ENCODE measurements at regions not wholly inside any gene's neighbourhood (a gene's known extent, or its start where the extent isn't known, plus 50 kb on each side); places are given as distances from the start of the nearest gene placed in this dataset.
"Not testable (repeated sequence)": the region's sequence is repeated elsewhere in the genome, so short reads cannot be mapped to it uniquely, and the experiment has no call there.

DNA sequence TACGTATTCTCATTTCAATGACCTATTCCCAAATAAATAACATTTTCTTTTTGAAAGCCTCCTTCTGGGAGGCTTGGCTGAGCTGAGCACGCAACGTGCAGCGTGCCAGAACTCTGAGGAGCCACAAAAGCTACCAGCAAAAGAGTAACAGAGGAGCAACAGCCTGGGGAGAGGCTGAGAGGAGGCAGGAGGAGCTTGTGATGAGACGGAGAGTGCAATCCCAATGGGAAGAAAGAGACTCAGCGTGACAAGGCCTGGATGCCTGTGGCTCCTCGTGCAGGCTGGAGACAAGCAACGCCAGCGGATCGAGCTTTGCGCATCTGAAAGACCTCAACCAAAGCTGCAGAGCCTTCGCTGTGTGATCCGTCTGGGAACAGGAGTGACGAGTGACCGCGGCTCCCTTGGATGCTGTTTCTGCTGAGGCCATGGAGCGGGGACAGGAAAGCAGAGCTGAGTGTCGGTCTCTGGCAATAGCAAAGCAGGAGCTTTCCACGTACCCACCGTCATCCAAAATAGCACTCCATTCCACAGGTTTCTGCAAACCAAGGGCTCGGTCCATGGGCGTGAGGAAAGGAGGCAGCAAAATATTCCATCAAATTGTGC lies 171.7 kb upstream of the PFKP start:
- in situ Hi-C loops (cut with MboI; ENCODE audit: low sequenced_read_pairs): no loop called here

DNA sequence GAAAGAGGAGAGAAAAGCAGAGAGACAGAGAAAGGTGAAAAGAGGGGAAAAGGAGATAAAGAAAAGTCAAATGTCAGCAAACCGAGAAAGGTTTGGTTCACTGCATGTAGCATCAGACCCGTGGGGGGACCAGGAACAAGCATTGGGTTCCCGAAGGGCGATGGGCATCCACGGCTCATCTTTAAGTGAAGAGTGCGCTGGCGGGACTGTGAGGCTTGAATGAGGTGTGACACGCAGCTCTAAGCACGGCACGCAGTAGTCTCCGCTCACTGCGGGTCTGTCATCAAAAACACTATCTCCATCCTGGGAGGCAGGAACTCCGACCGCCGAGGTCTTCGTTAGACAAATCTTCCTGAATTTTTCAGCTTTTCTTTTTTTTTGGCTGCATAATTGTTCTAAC lies 173.4 kb upstream of the PFKP start:
- in situ Hi-C loops (cut with MboI; ENCODE audit: low sequenced_read_pairs): no loop called here

DNA sequence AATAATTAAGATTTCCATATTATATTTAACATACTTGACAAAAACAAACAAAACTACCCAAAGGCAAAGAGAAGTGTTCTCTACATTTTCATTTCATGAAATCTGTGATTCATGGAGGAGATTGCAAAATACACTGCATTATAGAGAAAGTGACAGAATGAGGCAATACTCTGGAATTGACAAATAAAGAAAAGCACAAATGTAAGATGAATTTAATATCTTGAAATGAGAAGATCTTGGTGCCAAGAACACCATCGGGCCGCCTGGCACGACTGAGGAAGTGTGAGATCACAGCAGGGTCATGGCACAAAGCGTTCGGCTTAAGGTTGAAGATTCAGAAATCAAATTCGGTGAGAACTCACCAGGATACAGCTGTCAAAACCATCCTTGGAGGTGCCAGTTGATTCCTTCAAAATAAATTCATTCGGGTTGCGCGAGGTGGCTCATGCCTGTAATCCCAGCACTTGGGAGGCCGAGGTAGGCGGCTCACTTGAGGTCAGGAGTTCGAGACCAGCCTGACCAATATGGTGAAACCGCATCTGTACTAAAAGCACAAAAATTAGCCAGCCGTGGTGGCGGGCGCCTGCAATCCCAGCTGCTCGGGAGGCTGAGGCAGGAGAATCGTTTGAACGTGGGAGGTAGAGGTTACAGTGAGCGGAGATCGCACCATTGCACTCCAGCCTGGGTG lies 174.0 kb upstream of the PFKP start:
- in situ Hi-C loops (cut with MboI; ENCODE audit: low sequenced_read_pairs): no loop called here

DNA sequence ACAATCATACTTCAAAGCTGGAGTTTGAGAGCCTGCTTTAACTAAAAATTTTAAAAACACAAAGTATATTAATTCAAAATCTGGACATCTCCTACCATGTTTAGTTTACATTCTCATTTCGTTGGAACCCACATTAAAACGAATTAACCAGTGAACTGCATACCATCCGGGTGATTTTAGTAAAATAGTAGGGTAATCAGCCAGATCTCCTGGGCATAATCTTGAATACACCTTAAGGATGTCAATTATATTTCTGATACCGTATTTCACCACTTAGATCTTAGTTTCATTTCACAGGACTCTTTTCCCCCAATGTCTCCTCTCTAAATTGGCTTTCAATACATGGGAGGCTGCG lies 175.6 kb upstream of the PFKP start:
- in situ Hi-C loops (cut with MboI; ENCODE audit: low sequenced_read_pairs): no loop called here

DNA sequence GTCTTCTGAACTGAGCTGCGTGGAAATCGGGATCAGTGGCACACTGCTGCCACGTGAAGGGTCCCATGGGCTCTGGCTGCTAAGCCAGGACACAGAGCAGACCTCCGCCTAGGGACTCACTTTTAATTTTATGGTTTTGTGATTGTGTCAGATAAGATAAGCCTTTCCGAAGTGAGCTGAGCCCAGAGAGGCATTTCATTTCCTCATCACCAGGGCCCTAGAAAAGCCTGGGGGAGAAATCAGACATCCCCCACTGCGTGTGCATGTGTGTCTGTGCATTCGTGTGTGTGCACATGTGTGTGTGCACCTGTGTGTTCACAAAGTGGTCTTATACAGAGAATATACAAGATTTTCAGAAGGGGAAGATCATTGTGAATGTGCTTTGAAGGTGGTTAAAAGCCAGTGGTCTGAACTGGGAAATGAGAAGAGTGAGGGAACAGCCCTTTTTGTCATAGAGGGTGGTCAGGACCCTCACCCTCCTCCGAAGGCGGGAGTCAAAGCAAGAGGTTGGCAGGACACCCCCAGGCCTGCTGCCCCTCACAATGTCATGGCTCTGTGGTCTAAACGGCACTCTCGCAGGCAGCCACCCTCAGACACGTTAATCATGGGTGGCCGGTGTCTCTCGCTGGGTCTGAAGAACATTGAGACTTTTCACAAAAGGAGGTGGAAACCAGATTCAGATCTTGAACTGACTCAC lies 176.1 kb upstream of the PFKP start:
- in situ Hi-C loops (cut with MboI; ENCODE audit: low sequenced_read_pairs): no loop called here

DNA sequence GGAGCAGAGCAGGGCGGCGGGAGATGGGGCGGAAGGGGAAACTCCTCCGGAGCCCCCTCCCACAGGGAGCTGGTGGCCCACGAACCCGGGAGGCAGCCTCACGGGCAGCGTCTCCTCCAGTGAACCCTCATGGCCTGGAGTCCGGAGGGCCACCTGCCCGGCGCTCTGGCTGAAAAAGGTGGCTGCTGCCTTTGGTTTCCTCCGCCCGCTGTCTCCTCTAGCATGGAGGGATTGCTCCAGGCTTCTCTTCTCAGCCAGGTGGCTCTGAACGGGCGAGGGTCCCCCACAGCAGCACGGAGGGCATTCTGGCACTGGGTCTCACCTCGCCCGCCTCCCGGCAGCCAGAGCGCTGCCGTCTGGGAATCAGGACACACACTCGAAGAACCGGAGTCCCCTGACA lies 177.3 kb upstream of the PFKP start:
- in situ Hi-C loops (cut with MboI; ENCODE audit: low sequenced_read_pairs): no loop called here

DNA sequence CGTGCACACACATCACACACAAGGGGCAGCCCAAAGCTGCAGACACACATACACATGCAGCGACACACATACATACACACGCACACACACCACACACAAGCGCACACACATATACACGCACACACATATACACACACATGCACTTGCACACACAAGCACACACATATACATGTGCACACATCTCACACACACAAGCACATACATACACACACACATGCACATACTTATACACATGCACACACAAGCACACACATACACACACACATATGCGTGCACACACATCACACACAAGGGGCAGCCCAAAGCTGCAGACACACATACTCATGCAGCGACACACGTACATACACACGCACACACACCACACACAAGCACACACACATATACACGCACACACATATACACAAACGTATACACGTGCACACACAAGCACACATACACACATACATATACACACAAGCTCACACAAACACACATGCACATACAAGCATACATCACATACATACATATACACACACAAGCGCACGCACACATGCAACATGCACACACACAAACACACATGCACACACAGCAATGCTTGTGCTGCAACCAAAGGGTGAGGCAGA lies 178.8 kb upstream of the PFKP start:
- in situ Hi-C loops (cut with MboI; ENCODE audit: low sequenced_read_pairs): no loop called here

DNA sequence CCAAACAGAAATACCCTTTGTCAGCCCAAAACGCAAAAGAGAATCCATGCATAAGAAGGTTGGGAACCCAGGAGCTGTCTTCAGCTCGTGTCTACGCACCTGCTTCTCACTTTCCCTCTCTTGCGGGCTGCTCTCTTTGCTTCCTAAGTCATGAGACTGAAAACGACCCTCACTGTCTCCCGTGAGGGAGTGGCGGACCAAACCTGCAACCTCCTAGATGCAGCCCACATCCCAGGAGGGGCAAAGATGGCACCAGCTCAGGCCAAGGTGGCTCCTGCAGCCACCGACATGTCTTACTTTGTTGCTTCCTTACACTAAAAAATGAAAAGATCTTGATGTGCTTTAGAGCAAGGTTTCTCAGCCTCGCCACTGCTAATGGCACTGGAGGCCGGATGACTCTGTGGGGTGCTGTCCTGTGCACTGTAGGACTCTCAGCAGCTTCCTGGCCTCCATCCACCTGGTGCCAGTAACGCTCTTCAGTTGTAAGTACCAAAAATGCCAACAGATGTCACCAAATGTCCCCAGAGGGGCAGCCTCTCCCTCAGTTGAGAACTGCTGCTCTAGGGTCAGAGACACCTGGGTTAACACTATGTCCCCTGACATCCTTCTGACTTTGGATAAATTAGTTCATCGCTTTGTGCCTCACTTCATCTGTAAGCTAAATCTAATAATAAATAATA lies 179.8 kb upstream of the PFKP start:
- in situ Hi-C loops (cut with MboI; ENCODE audit: low sequenced_read_pairs): no loop called here

DNA sequence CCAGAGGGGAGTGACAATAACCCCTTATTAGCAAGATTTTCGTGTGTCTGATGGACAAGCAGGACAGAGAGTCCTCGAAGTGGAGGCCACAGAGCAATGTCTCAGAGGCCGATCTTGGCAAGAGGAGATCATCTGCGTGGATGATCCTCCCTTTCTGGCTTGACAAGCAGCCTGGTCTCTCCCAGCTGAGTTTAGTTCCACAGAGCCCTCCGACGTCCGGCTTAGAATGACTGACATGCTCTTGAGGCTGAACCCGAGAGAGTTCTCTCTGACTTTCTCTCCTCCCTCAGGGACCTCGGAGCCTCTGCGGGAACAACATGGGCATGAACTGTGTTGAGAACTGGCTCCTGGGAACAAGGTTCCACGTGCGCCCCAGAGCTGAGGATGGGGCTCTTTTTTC lies 180.7 kb upstream of the PFKP start:
- in situ Hi-C loops (cut with MboI; ENCODE audit: low sequenced_read_pairs): no loop called here

DNA sequence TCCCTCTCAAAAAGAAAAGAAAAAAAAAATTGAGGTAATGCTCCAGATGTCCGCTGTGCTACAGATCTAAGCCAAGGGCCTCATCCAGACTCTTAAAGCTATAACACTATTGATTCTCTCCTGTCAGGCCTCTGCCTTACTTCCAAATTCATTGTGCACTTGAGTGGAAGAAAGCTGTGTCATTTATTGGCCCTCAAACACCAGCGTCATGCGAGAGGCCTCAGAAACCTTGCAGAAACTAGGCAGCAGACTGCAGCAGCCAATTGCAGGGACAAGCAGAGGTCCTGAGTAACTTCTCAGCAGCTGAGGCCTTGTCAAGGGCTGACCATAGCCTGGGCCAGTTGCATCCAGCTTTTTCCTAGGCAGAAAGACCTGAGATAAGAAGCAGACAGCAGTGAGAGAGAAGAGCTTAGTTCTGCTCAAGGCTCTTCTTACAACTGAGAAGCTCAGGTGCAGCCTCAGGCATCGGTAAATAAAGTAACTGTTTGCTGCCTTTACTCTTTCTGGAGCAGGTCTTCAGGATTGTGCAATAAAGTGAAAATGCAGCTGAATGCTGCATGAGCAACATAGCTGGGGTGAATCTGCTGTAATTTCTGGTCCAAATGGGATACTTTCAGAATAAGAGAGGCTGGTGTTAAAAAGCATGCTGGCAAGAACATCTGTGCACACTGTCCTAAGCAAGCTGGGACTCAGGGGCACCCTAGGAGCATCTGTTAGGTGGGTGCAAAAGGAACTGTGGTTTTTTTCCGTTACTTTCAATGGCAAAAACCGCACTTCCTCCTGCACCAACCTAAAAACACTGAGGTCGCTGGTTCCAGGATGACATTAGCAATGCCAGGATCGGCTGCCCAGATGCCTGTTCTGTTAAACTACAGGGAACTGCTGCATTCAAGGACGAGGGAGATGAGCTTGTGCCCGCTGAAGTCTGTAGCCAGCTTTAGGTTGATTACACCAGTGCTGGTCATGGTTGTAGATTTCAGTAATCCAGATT lies 181.8 kb upstream of the PFKP start:
- in situ Hi-C loops (cut with MboI; ENCODE audit: low sequenced_read_pairs): no loop called here

DNA sequence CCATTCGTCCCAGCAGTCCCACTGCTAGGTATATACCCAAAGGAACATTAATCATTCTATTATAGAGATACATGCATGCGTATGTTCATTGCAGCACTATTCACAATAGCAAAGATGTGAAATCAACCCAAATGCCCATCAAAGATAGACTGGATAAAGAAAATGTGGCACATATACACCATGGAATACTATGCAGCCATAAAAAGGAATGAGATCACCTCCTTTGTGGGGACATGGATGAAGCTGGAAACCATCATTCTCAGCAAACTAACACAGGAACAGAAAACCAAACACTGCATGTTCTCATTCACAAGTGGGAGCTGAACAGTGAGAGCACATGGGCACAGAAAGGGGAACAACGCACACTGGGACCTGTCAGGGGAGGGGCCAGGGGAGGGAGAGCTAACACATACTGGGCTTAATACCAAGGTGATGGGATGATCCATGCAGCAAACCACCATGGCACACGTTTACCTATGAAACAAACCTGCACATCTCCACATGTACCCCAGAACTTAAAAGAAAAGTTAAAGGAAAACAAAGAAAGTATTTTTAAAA lies 183.3 kb upstream of the PFKP start:
- in situ Hi-C loops (cut with MboI; ENCODE audit: low sequenced_read_pairs): not testable (repeated sequence)

DNA sequence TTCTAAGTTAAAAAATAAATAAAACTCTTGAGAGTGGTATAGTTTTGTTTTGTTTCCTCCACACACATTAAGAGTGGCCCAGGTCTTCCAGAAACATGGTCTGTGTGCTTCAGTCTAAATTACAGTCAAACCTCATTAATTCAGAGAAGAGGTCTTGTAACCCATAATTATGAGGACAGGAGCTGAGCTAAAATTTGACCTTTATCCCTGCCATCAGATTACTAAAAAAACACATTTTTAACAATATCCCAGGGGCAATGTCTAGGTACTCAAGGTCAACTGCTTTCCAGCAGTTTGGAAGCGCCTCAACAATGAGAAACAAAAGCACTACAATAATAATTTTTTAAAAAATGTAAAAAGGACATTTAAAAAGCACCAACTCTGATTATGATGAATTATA lies 184.1 kb upstream of the PFKP start:
- in situ Hi-C loops (cut with MboI; ENCODE audit: low sequenced_read_pairs): no loop called here

DNA sequence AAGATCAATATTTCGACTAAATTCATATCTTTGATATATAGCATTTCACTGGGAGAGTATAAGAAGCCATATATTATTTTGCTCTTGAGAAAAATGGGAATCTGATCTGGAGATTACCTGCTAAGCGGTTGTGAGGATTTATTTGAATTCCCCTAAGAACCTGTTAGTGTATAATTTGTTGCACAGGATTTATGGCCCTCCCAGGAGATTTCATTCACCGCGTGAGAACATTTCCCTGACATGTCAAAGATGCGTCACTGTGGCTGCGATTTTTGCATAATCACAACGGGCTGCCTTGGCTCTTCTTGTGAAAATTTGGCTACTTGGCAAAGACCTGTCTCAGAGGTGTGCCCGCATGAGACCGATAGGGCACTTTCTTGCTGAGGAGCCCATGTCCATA lies 184.7 kb upstream of the PFKP start:
- in situ Hi-C loops (cut with MboI; ENCODE audit: low sequenced_read_pairs): no loop called here

DNA sequence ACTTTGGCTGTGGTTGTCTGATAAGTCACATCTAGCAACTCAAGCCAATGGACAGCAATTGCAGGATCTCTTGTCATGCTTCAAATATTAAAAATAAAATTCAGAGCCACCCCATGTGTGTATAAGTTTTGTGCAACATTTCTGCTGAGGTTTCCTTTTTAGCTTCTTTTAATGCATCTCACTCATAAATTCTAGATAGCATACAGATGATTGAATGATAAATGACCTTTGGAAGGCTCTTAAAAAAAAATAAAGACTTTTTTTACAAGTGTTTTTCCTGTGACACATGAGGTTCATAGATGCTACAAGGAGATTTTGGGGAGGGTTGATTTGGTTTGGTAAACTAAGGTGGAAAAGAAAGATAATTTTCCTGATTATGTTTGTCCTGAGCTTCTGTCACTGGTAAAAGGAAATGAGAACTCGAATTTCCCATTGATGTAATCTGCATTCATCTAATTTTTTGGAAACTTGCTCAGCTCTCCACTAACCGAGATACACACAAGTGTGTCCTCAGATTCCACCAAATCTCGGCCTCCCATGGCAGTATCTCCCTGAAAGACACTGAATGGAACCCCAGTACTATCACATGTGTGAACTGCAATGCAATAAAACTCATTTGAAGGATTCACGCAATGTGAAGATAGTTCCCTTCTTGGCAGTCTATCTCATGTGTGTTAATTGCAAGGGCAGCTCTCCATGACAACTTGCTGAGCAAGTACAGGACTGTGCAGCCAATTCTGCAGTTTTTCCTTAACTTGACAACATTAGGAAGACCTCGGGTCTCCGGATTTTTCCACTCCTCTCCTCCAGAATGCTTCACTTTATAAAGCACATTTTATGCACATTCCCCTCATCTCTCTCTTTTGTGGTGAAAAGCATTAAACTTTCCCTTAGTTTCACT lies 185.4 kb upstream of the PFKP start:
- in situ Hi-C loops (cut with MboI; ENCODE audit: low sequenced_read_pairs): no loop called here

DNA sequence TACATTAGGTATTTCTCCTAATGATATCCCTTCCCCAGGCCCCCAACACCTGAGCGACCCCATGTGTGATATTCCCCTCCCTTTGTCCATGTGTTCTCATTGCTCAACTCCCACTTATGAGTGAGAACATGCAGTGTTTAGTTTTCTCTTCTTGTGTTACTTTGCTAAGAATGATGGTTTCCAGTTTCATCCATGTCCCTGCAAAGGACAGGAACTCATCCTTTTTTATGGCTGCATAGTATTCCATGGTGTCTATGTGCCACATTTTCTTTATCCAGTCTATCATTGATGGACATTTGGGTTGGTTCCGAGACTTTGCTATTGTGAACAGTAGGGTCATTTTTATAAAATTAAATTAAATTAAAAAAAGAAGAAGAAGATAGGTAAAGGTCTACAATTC lies 187.3 kb upstream of the PFKP start:
- in situ Hi-C loops (cut with MboI; ENCODE audit: low sequenced_read_pairs): not testable (repeated sequence)

DNA sequence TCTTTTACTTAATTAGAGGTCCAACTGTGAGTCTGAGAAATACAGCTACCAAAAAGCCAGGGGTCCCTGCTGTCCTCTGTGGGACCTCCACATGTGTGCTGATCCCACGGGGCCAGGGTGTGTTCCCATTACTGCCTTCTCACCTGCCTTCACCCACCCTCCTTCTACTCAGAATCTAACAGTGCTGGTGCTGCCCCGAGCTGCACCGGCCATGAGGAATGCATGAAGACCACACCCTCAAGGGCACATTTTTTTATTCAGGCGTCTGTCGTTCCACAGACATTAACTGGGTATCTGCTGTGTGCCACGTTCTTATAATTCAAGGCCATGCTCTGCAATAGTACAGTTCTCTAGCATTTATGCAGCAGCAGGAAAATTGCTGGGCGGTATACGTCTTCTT lies 188.5 kb upstream of the PFKP start:
- in situ Hi-C loops (cut with MboI; ENCODE audit: low sequenced_read_pairs): no loop called here

DNA sequence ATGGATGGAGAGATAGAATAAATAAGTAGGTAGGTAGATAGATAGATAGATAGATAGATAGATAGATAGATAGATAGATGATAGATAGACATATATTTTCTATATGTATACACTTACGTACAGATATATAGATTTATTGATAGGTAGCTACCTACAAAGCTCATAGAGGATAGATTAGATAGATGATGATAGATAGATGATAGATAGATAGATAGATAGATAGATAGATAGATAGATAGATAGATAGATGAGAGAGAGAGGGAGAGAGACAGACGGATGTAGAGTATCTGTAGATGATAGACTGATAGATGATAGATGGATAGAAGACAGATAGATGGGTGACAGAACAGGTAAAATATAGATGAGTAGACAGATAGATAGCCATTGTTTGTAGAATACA lies 191.3 kb upstream of the PFKP start:
- in situ Hi-C loops (cut with MboI; ENCODE audit: low sequenced_read_pairs): no loop called here

DNA sequence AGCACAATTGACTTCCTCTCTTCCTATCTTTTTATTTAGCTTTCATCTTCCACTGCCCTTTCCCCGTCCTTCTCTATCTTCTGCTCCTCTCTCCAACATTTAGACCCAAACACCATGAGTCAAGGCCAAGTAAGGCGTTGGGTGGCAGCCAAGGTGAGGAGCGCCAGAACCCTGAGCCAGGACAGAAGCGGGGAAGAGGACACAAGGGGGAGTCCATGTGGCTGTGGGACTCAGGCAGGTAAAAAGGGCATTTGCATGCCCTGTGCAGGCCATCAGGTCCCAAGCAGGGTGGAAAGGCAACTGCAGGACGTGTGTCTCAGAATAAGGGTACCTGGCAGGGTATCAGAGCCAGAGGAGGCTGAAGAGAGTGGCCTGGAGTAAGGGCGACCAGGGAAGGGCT lies 192.4 kb upstream of the PFKP start:
- in situ Hi-C loops (cut with MboI; ENCODE audit: low sequenced_read_pairs): no loop called here

DNA sequence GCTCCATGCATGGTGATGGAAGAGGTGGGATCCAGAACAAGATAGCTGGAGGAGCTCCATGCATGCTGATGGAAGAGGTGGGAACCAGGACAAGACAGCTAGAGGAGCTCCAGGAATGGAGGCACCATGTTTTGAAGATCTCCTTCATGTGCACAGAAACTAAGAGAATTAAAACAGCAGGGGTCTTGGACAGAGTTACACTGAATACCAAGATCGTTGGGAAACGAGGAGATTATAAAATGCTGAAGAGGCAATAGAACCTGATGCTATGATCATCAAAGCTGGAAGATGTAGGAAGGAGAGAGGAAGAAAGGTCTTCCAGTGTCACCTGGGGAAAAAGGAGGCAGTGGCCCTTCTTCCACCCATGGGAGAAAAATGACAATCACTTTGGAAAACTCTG lies 193.6 kb upstream of the PFKP start:
- in situ Hi-C loops (cut with MboI; ENCODE audit: low sequenced_read_pairs): no loop called here
